Caco-2 (cell line): ENCODE measurements at regions not wholly inside any gene's neighbourhood (a gene's known extent, or its start where the extent isn't known, plus 50 kb on each side); places are given as distances from the start of the nearest gene placed in this dataset.

Experiments
- BruUV-seq: library from RNA; stranded (reverse); fragments of 400-500 nt; replicated peaks from 2 replicates; lab custom pipeline; 2021; lab: Mats Ljungman, UMichigan
- CTCF ChIA-PET: fragments of 300-600 bp; sonication (Branson Sonifier 250); formaldehyde crosslinking; loops from one replicate; lab custom pipeline; 2022; ENCODE audit warnings: antibody characterized with exemption; lab: Charles Lee
- POLR2A ChIA-PET: fragments of 300-600 bp; sonication (Branson Sonifier 250); formaldehyde crosslinking; loops from one replicate; lab custom pipeline; 2022; ENCODE audit warnings: antibody characterized with exemption; lab: Charles Lee
- DNase-seq, 2 experiments: peaks; one replicate each; pipeline versions ENCODE4 v3.0.0 to v3.0.0-alpha.2; 2020 to 2022
- H3K27me3 ChIP-seq: replicated peaks from 2 replicates; pipeline ENCODE4 v1.6.0; 2011; ENCODE audit warnings: low read length; ENCODE audit not compliant: control insufficient read depth, insufficient read depth
- H3K36me3 ChIP-seq: 2 replicates; pipeline ENCODE4 v1.5.1; 2011; ENCODE audit warnings: low read length; ENCODE audit not compliant: control insufficient read depth, insufficient read depth
- H3K4me1 ChIP-seq: fragments of 250-450 bp; sonication (Bioruptor Pico); 2 replicates; pipeline ENCODE4 v1.5.1; 2020; ENCODE audit warnings: mild to moderate bottlenecking
- H3K4me3 ChIP-seq: 2 replicates; pipeline ENCODE4 v1.5.1; 2011; ENCODE audit warnings: low read depth, mild to moderate bottlenecking, control low read depth, low read length
- H3K9me3 ChIP-seq: fragments of 250-450 bp; sonication (Bioruptor Pico); 2 replicates; pipeline ENCODE4 v1.5.1; 2020; ENCODE audit warnings: mild to moderate bottlenecking, moderate library complexity
- H3K27ac Mint-ChIP-seq: one replicate; pipeline ENCODE4 v1.8.0; 2022; ENCODE audit warnings: mixed read lengths; ENCODE audit not compliant: unreplicated experiment
- H3K27me3 Mint-ChIP-seq: one replicate; pipeline ENCODE4 v1.8.0; 2022; ENCODE audit warnings: mixed read lengths; ENCODE audit not compliant: insufficient read depth, unreplicated experiment
- H3K36me3 Mint-ChIP-seq: one replicate; pipeline ENCODE4 v1.8.0; 2022; ENCODE audit warnings: mild to moderate bottlenecking, mixed read lengths; ENCODE audit not compliant: insufficient read depth, unreplicated experiment
- H3K4me1 Mint-ChIP-seq: one replicate; pipeline ENCODE4 v1.8.0; 2022; ENCODE audit warnings: low read depth, mixed read lengths; ENCODE audit not compliant: unreplicated experiment
- H3K4me3 Mint-ChIP-seq: one replicate; pipeline ENCODE4 v1.8.0; 2022; ENCODE audit warnings: mild to moderate bottlenecking, moderate library complexity, mixed read lengths; ENCODE audit not compliant: unreplicated experiment
- H3K9me3 Mint-ChIP-seq: one replicate; pipeline ENCODE4 v1.8.0; 2022; ENCODE audit warnings: mixed read lengths; ENCODE audit not compliant: unreplicated experiment
- intact Hi-C: fragments of 100-400 bp; cut with micrococcal nuclease; formaldehyde crosslinking; loops from one replicate; pipeline ENCODE4 v1.10.0; 2022; ENCODE audit not compliant: unreplicated experiment
- TF ChIP-seq, protein P1 (sequence below), 2 experiments: fragments of 200-600 bp in 1 of 2; IDR thresholded peaks; 1 replicate in 1 of 2; 2 replicates in 1 of 2; pipeline versions ENCODE4 v1.5.1 to v1.8.0; 2011 to 2022; ENCODE audit warnings: antibody characterized with exemption in 1 of 2, control low read depth in 1 of 2, inconsistent platforms in 1 of 2, low read depth in 1 of 2, low read length in 1 of 2, mild to moderate bottlenecking in 1 of 2, moderate library complexity in 1 of 2; ENCODE audit not compliant: insufficient read depth in 1 of 2, severe bottlenecking in 1 of 2, unreplicated experiment in 1 of 2

DNA sequence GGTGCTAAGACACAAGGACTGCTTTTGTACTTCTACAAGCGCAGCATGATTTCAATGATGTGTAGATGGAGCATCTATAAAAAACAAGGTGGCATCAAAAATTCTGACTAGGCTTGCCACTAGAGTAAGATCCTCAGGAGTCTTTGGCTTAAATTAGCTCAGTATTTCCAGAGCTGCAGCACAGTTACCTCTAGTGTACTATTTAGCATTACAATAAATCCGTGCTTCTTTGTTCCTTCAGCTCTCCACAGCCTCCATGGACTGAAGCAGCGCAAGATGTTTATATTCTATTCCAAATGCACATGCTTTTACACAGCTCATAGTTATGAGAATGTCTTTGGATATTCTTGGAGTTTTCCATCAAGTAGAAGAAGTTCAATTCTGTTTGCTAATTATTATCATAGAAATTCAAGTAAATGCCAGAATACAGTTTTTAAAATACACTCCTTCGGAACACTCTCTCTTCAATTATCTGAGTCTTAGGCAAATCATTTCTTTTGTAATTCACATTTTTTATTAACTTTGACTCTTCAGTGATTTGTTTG lies 1133.0 kb upstream of the LRRTM1 start:
- ChIA-PET CTCF (no interaction called here), POLR2A (no interaction called here)
- H3K27ac Mint-ChIP-seq, result no peak overlapping the region
- DNase-seq, result no peak
- no peak overlapping the region for H3K4me3 Mint-ChIP-seq
- no peaks in the 10 kb centered on the region for H3K9me3 Mint-ChIP-seq
- H3K4me1 Mint-ChIP-seq, result no peaks in the 10 kb centered on the region
- no peaks in the 10 kb centered on the region for H3K36me3 Mint-ChIP-seq
- no peaks in the 10 kb centered on the region for H3K4me1 ChIP-seq
- H3K27me3 Mint-ChIP-seq, result peaks cover 4% of the 10 kb centered on the region
- no TSS peak for BruUV-seq
- TF ChIP-seq, protein P1, sequence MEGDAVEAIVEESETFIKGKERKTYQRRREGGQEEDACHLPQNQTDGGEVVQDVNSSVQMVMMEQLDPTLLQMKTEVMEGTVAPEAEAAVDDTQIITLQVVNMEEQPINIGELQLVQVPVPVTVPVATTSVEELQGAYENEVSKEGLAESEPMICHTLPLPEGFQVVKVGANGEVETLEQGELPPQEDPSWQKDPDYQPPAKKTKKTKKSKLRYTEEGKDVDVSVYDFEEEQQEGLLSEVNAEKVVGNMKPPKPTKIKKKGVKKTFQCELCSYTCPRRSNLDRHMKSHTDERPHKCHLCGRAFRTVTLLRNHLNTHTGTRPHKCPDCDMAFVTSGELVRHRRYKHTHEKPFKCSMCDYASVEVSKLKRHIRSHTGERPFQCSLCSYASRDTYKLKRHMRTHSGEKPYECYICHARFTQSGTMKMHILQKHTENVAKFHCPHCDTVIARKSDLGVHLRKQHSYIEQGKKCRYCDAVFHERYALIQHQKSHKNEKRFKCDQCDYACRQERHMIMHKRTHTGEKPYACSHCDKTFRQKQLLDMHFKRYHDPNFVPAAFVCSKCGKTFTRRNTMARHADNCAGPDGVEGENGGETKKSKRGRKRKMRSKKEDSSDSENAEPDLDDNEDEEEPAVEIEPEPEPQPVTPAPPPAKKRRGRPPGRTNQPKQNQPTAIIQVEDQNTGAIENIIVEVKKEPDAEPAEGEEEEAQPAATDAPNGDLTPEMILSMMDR (IDR thresholded peaks at IDR 0.05; ENCODE audit: insufficient read depth in 1 of 2, low read depth in 1 of 2, low read length in 1 of 2, severe bottlenecking in 1 of 2, unreplicated experiment in 1 of 2), result no peak
- no peak overlapping the region for H3K4me3 ChIP-seq
- no peaks in the 10 kb centered on the region for H3K27me3 ChIP-seq
- H3K9me3 ChIP-seq, result no peaks in the 10 kb centered on the region
- intact Hi-C loops, result no loop called here
- no peaks in the 10 kb centered on the region for H3K36me3 ChIP-seq

DNA sequence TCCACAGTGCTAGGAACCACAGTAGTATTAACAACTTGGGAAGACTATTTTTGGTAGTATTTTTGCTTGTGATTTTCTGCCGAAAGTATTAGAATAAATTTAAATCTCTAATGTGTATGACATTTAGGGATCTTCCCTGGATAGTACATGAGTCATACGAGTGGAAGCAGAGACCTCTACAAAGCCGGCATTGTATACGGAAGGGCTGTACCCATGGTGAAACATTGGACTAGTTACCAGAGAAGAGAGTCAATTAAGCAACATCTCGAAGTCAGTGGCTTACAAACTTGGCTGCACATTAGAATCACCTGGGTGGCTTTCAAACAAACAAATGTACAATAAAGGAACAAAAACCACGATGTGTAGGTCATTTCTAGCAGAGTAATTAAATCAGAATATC lies 1131.7 kb upstream of the LRRTM1 start:
- Mint-ChIP-seq H3K4me1 (no peaks in the 10 kb centered on the region), H3K27ac (no peak overlapping the region), H3K36me3 (no peaks in the 10 kb centered on the region), H3K9me3 (no peaks in the 10 kb centered on the region), H3K4me3 (no peak overlapping the region), H3K27me3 (peaks cover 3% of the 10 kb centered on the region)
- ChIA-PET POLR2A (no interaction called here), CTCF (no interaction called here)
- no TSS peak for BruUV-seq
- Histone ChIP-seq H3K27me3 (no peaks in the 10 kb centered on the region), H3K4me1 (no peaks in the 10 kb centered on the region), H3K36me3 (no peaks in the 10 kb centered on the region), H3K4me3 (no peak overlapping the region), H3K9me3 (no peaks in the 10 kb centered on the region)
- intact Hi-C loops, result no loop called here
- DNase-seq, result no peak
- TF ChIP-seq, protein P1 (IDR thresholded peaks at IDR 0.05; ENCODE audit: insufficient read depth in 1 of 2, low read depth in 1 of 2, low read length in 1 of 2, severe bottlenecking in 1 of 2, unreplicated experiment in 1 of 2), result no peak

DNA sequence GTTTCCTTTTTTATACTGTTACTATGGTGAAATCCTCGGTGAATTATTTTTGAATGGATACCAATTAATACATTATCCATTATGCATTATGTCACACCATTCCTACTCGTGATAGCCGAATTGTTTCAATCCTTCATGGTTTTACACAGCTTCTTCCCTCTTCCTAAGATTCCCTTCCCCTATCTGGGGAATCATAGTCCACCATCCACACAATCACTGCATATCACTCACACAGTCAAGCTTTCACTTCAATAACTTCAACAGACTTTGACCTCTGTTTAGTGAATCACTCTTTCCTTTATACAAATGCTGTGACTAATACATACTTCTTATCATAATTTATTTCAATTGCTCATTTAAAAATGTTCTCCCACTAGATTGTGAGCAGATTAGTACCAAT lies 1108.1 kb upstream of the LRRTM1 start:
- no peaks in the 10 kb centered on the region for H3K27me3 Mint-ChIP-seq
- no peak overlapping the region for H3K4me3 Mint-ChIP-seq
- no TSS peak for BruUV-seq
- H3K4me3 ChIP-seq, result no peak overlapping the region
- no peaks in the 10 kb centered on the region for H3K36me3 Mint-ChIP-seq
- H3K4me1 ChIP-seq, result no peaks in the 10 kb centered on the region
- CTCF ChIA-PET, result no interaction called here
- no peak for DNase-seq
- TF ChIP-seq, protein P1 (IDR thresholded peaks at IDR 0.05; ENCODE audit: insufficient read depth in 1 of 2, low read depth in 1 of 2, low read length in 1 of 2, severe bottlenecking in 1 of 2, unreplicated experiment in 1 of 2), result no peak
- H3K36me3 ChIP-seq, result no peaks in the 10 kb centered on the region
- no peak overlapping the region for H3K27ac Mint-ChIP-seq
- H3K27me3 ChIP-seq, result no peaks in the 10 kb centered on the region
- POLR2A ChIA-PET, result no interaction called here
- no peaks in the 10 kb centered on the region for H3K9me3 ChIP-seq
- H3K9me3 Mint-ChIP-seq, result no peaks in the 10 kb centered on the region
- intact Hi-C loops, result no loop called here
- H3K4me1 Mint-ChIP-seq, result no peaks in the 10 kb centered on the region
